ENCODE measurements at regions not wholly inside any gene's neighbourhood (a gene's known extent, or its start where the extent isn't known, plus 50 kb on each side); places are given as distances from the start of the nearest gene placed in this dataset.

DNA sequence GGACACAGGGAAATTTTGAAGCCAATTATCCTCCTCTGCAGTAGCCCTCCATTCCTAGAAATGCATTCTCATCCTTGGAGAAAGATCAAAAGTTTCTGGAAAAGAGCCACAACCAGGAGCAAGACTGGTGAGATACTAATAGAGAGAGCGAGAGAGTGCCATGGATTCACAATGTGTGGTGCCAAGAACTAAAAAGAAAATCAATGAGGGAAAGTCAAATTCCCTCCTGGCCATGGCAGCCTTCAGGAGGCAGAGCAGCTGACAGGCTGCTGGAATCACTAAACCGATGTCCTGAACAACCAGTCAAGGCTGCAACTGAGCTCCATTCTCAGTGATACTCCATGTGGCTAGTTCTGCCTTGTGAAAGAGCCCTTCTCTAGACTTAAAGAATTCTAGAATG is 561.0 kb downstream of the SOX6 start:
- no peak for TF ChIP-seq EZH2 (IDR thresholded peaks at IDR 0.05; ENCODE audit: low read length, unreplicated experiment)
- TF ChIP-seq, protein P1, sequence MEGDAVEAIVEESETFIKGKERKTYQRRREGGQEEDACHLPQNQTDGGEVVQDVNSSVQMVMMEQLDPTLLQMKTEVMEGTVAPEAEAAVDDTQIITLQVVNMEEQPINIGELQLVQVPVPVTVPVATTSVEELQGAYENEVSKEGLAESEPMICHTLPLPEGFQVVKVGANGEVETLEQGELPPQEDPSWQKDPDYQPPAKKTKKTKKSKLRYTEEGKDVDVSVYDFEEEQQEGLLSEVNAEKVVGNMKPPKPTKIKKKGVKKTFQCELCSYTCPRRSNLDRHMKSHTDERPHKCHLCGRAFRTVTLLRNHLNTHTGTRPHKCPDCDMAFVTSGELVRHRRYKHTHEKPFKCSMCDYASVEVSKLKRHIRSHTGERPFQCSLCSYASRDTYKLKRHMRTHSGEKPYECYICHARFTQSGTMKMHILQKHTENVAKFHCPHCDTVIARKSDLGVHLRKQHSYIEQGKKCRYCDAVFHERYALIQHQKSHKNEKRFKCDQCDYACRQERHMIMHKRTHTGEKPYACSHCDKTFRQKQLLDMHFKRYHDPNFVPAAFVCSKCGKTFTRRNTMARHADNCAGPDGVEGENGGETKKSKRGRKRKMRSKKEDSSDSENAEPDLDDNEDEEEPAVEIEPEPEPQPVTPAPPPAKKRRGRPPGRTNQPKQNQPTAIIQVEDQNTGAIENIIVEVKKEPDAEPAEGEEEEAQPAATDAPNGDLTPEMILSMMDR (conservative IDR thresholded peaks at IDR 0.05; ENCODE audit: low read depth, low read length) = no peak
